ENCODE measurements at regions not wholly inside any gene's neighbourhood (a gene's known extent, or its start where the extent isn't known, plus 50 kb on each side); places are given as distances from the start of the nearest gene placed in this dataset.
"Not testable (repeated sequence)": the region's sequence is repeated elsewhere in the genome, so short reads cannot be mapped to it uniquely, and the experiment has no call there.

GRCh38 chr2:2452961-2453360 is 121.9 kb upstream of the MYT1L start:
- no peaks in the 10 kb centered on the region for H3K4me1 ChIP-seq
- no peaks in the 10 kb centered on the region for H3K27me3 ChIP-seq
- DNase-seq (ENCODE audit: low spot score in 2 of 2) = no peak
- H3K36me3 ChIP-seq = no peaks in the 10 kb centered on the region
- no peak overlapping the region for H3K4me3 ChIP-seq
- H3K27ac ChIP-seq = no peak overlapping the region
- no peak for TF ChIP-seq POLR2A (IDR thresholded peaks at IDR 0.05)
- no peak for TF ChIP-seq CTCF (IDR thresholded peaks at IDR 0.05)
- TF ChIP-seq EP300 (IDR thresholded peaks at IDR 0.05) = no peak
- H3K9me3 ChIP-seq = no peaks in the 10 kb centered on the region
- WGBS = 70% methylated on average over 4 of the region's 4 CpGs

GRCh38 chr2:2451275-2451674 is 120.2 kb upstream of the MYT1L start:
- H3K27me3 ChIP-seq; H3K4me3 ChIP-seq; H3K36me3 ChIP-seq; DNase-seq (ENCODE audit: low spot score in 2 of 2); H3K4me1 ChIP-seq; H3K9me3 ChIP-seq; H3K27ac ChIP-seq: not testable (repeated sequence)
- WGBS = 89% methylated on average over 4 of the region's 4 CpGs

GRCh38 chr2:2448178-2448577 is 117.1 kb upstream of the MYT1L start:
- TF ChIP-seq POLR2AphosphoS5 (IDR thresholded peaks at IDR 0.05) = no peak
- Histone ChIP-seq H3K4me1 (no peaks in the 10 kb centered on the region), H3K36me3 (no peaks in the 10 kb centered on the region), H3K27ac (no peak overlapping the region), H3K4me3 (no peak overlapping the region), H3K9me3 (no peaks in the 10 kb centered on the region), H3K27me3 (no peaks in the 10 kb centered on the region)
- 76% methylated on average over 4 of the region's 4 CpGs for WGBS
- DNase-seq (ENCODE audit: low spot score in 2 of 2) = no peak

GRCh38 chr2:2422621-2423020 is 91.5 kb upstream of the MYT1L start:
- Histone ChIP-seq H3K4me3 (no peak overlapping the region), H3K27me3 (no peaks in the 10 kb centered on the region), H3K9me3 (no peaks in the 10 kb centered on the region), H3K4me1 (no peaks in the 10 kb centered on the region), H3K36me3 (no peaks in the 10 kb centered on the region), H3K27ac (no peak overlapping the region)
- no peak for DNase-seq (ENCODE audit: low spot score in 2 of 2)
- TF ChIP-seq CTCF (IDR thresholded peaks at IDR 0.05) (no peak), EP300 (IDR thresholded peaks at IDR 0.05) (no peak), POLR2A (IDR thresholded peaks at IDR 0.05) (no peak), POLR2AphosphoS5 (IDR thresholded peaks at IDR 0.05) (no peak)
- WGBS = 61% methylated on average over 5 of the region's 5 CpGs

- TF ChIP-seq EP300 (IDR thresholded peaks at IDR 0.05) = no peak
- no peak for TF ChIP-seq POLR2AphosphoS5 (IDR thresholded peaks at IDR 0.05)
- no peak for TF ChIP-seq CTCF (IDR thresholded peaks at IDR 0.05)
- no peak for TF ChIP-seq POLR2A (IDR thresholded peaks at IDR 0.05)
- 95% methylated on average over 2 of the region's 2 CpGs for WGBS
- Histone ChIP-seq H3K4me3 (no peak overlapping the region), H3K36me3 (no peaks in the 10 kb centered on the region), H3K9me3 (no peaks in the 10 kb centered on the region), H3K27ac (no peak overlapping the region), H3K27me3 (no peaks in the 10 kb centered on the region), H3K4me1 (no peaks in the 10 kb centered on the region)
- DNase-seq (ENCODE audit: low spot score in 2 of 2) = no peak
Observed at GRCh38 chr2:2413525-2413924, 82.5 kb upstream of the MYT1L start.

- no peaks in the 10 kb centered on the region for H3K27me3 ChIP-seq
- H3K36me3 ChIP-seq = no peaks in the 10 kb centered on the region
- WGBS = 60% methylated on average over 10 of the region's 10 CpGs
- H3K27ac ChIP-seq = no peak overlapping the region
- H3K9me3 ChIP-seq = no peaks in the 10 kb centered on the region
- TF ChIP-seq CTCF (IDR thresholded peaks at IDR 0.05) = no peak
- TF ChIP-seq POLR2A (IDR thresholded peaks at IDR 0.05) = no peak
- no peak for TF ChIP-seq EP300 (IDR thresholded peaks at IDR 0.05)
- no peak for TF ChIP-seq POLR2AphosphoS5 (IDR thresholded peaks at IDR 0.05)
- no peaks in the 10 kb centered on the region for H3K4me1 ChIP-seq
- no peak for DNase-seq (ENCODE audit: low spot score in 2 of 2)
- no peak overlapping the region for H3K4me3 ChIP-seq
Observed at GRCh38 chr2:2410987-2411386, 79.9 kb upstream of the MYT1L start.

All from suprapubic skin (tissue), 4 donors.